GM23248 (cell line): ENCODE measurements at regions not wholly inside any gene's neighbourhood (a gene's known extent, or its start where the extent isn't known, plus 50 kb on each side); places are given as distances from the start of the nearest gene placed in this dataset.

Source experiments
- EZH2 ChIP-seq: fragments of 200-600 bp; sonication (generic); IDR thresholded peaks from 2 replicates; pipeline ENCODE4 v1.6.1; 2018; ENCODE audit warnings: antibody characterized with exemption, mild to moderate bottlenecking; ENCODE audit not compliant: insufficient read depth, poor library complexity, severe bottlenecking
- EZH2phosphoT487 ChIP-seq: fragments of 200-600 bp; sonication (generic); IDR thresholded peaks from 2 replicates; pipeline ENCODE4 v1.6.1; 2018; ENCODE audit warnings: antibody characterized with exemption, moderate library complexity, mild to moderate bottlenecking, low read depth; ENCODE audit not compliant: insufficient read depth

DNA sequence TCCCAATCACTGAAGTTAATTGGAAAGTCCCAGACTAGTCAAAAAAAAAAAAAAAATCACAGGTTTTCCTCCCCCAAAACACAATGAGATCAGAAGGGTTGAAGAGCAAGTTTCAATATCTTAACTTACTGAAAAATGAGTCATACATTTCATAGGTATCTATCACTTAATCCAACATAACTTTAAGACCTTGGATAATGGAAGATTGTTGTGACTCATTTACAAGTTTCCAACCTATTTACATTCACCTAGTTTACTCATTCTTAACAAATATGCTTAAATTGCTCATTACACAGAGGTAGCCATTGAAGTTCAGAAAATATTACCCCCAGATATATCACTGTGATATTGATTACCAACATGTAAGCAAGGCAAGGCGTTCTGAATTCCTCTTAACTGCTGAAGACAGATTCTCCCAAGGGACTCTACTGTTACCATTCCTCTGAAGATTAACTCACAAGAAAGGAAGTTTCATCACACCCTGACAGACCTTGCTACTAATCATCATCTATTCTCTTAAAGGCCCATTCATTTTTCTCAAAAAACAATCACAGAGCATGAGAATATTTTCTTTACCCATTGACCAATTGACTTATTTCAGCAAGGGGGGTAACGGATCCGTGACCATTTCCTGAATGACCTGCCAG lies 563.8 kb downstream of the TLE1 start:
- no peak for TF ChIP-seq EZH2
- TF ChIP-seq EZH2phosphoT487 = no peak
